ENCODE measurements at regions not wholly inside any gene's neighbourhood (a gene's known extent, or its start where the extent isn't known, plus 50 kb on each side); places are given as distances from the start of the nearest gene placed in this dataset.
"Not testable (repeated sequence)": the region's sequence is repeated elsewhere in the genome, so short reads cannot be mapped to it uniquely, and the experiment has no call there.

DNA sequence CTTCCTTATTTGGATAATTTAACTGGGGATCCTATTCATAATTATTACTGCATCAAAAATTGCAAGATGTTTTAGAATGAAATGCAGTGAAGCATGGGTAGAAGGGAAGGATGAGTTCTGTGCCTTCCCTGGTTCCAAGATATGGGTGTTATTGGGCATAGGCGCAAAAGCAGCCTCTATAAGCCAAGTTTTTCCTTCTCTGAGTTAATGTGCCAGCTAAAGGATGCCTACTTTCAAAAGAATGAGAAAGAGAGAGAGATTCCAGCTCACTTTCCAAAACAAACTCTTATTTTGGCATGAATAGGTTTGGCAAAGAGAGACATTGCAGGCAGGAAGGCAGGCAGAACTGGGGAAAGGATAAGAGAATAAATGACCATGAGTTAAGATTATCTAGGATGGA, 270.2 kb downstream of the TAFA4 start:
- Histone ChIP-seq H3K4ac (ENCODE audit: low read length) (no peak overlapping the region), H3K36me3 (replicated peaks in 1 of 2; ENCODE audit: control insufficient read depth in 2 of 2, insufficient read depth in 2 of 2, low read length in 2 of 2) (no peaks in the 10 kb centered on the region), H3K23ac (ENCODE audit: low read depth, low read length, poor library complexity) (no peak overlapping the region), H4K8ac (ENCODE audit: low read depth, low read length) (no peak overlapping the region), H2BK15ac (ENCODE audit: low read length) (no peak overlapping the region), H3K79me1 (ENCODE audit: low read depth, low read length) (no peaks in the 10 kb centered on the region), H3K4me1 (ENCODE audit: control insufficient read depth in 2 of 2, insufficient read depth in 1 of 2, low read depth in 1 of 2, low read length in 2 of 2) (peaks cover 0 to 2% of the 10 kb centered on the region in 2 donors), H3K27me3 (ENCODE audit: control insufficient read depth in 3 of 3, insufficient read depth in 3 of 3, low read depth in 1 of 3, low read length in 3 of 3) (no peaks in the 10 kb centered on the region), H3K27ac (replicated peaks; ENCODE audit: low read length) (no peak overlapping the region), H2BK120ac (ENCODE audit: low read depth, low read length) (no peak overlapping the region), H4K91ac (ENCODE audit: low read depth, low read length, poor library complexity) (no peak overlapping the region), H2AFZ (ENCODE audit: low read length) (no peak overlapping the region), H3K14ac (ENCODE audit: low read length) (no peak overlapping the region), H2AK5ac (ENCODE audit: low read depth, low read length) (no peak overlapping the region), H3K18ac (ENCODE audit: low read length) (no peak overlapping the region), H3K4me3 (ENCODE audit: low read length in 2 of 2) (no peak overlapping the region), H3K9ac (ENCODE audit: low read depth, low read length, poor library complexity) (no peak overlapping the region), H3K9me3 (replicated peaks in 1 of 2; ENCODE audit: control insufficient read depth in 2 of 2, insufficient read depth in 1 of 2, low read depth in 1 of 2, low read length in 2 of 2) (no peaks in the 10 kb centered on the region), H2BK12ac (ENCODE audit: low read length) (no peak overlapping the region), H2BK5ac (ENCODE audit: low read length) (no peak overlapping the region), H3K4me2 (ENCODE audit: insufficient read depth, low read length, poor library complexity, severe bottlenecking) (no peak overlapping the region)
- no peak for DNase-seq (ENCODE audit: low spot score)
- WGBS, 2 donors (ENCODE audit: extremely low coverage in 2 of 2, insufficient read length in 2 of 2, insufficient replicate concordance in 1 of 2): no CpG with 5 or more reads among the region's 1 CpG

DNA sequence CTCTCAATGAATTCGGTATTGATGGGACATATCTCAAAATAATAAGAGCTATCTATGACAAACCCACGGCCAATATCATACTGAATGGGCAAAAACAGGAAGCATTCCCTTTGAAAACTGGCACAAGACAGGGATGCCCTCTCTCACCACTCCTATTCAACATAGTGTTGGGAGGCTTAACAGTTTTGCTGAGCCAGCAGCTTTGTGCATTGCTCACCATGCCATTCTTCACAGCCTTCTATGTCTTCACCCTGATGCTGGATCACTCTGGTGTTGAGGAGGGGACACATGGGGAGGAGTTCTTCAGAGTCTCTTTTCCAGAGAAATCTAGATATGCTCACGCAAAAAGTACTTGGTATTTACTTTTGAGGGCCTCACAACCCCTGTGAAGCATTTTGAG, 281.7 kb downstream of the TAFA4 start:
- H3K36me3 ChIP-seq (replicated peaks in 1 of 2; ENCODE audit: control insufficient read depth in 2 of 2, insufficient read depth in 2 of 2, low read length in 2 of 2); H3K18ac ChIP-seq (ENCODE audit: low read length); H3K27ac ChIP-seq (replicated peaks; ENCODE audit: low read length); H4K91ac ChIP-seq (ENCODE audit: low read depth, low read length, poor library complexity); H3K23ac ChIP-seq (ENCODE audit: low read depth, low read length, poor library complexity); H3K4me1 ChIP-seq (ENCODE audit: control insufficient read depth in 2 of 2, insufficient read depth in 1 of 2, low read depth in 1 of 2, low read length in 2 of 2); H2BK12ac ChIP-seq (ENCODE audit: low read length); H2AFZ ChIP-seq (ENCODE audit: low read length); H3K9ac ChIP-seq (ENCODE audit: low read depth, low read length, poor library complexity); H3K4me2 ChIP-seq (ENCODE audit: insufficient read depth, low read length, poor library complexity, severe bottlenecking); DNase-seq (ENCODE audit: low spot score); H3K27me3 ChIP-seq (ENCODE audit: control insufficient read depth in 3 of 3, insufficient read depth in 3 of 3, low read depth in 1 of 3, low read length in 3 of 3); H3K14ac ChIP-seq (ENCODE audit: low read length); H3K4me3 ChIP-seq (ENCODE audit: low read length in 2 of 2); H3K79me1 ChIP-seq (ENCODE audit: low read depth, low read length); H2BK120ac ChIP-seq (ENCODE audit: low read depth, low read length); H3K9me3 ChIP-seq (replicated peaks in 1 of 2; ENCODE audit: control insufficient read depth in 2 of 2, insufficient read depth in 1 of 2, low read depth in 1 of 2, low read length in 2 of 2); H3K4ac ChIP-seq (ENCODE audit: low read length); H4K8ac ChIP-seq (ENCODE audit: low read depth, low read length); H2BK15ac ChIP-seq (ENCODE audit: low read length); H2AK5ac ChIP-seq (ENCODE audit: low read depth, low read length); H2BK5ac ChIP-seq (ENCODE audit: low read length): not testable (repeated sequence)
- WGBS, 2 donors (ENCODE audit: extremely low coverage in 2 of 2, insufficient read length in 2 of 2, insufficient replicate concordance in 1 of 2): no CpG with 5 or more reads among the region's 3 CpGs

DNA sequence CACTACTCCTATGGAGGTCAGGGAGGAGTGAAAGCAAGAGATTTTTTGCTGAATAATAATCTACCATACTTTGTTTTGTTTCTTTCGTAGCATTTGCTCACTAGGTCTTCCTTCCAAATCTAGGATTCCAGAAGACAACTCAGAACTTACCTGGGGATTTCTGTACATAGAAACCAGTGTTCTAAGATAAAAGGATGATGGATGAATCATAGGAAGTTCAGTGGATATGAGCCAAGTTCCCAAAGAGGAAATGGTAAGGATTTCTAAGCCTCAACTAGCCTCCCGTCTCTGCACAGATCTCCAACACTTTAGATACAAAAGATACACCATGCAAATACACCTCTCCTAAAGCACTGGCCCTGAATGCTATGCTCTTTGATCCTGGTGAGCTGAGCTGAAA, 283.9 kb downstream of the TAFA4 start:
- no peak overlapping the region for H3K9ac ChIP-seq (ENCODE audit: low read depth, low read length, poor library complexity)
- no peak overlapping the region for H3K4me3 ChIP-seq (ENCODE audit: low read length in 2 of 2)
- H2BK12ac ChIP-seq (ENCODE audit: low read length): no peak overlapping the region
- no peak overlapping the region for H4K8ac ChIP-seq (ENCODE audit: low read depth, low read length)
- no peak overlapping the region for H3K27ac ChIP-seq (replicated peaks; ENCODE audit: low read length)
- no peak overlapping the region for H3K23ac ChIP-seq (ENCODE audit: low read depth, low read length, poor library complexity)
- no peak overlapping the region for H3K18ac ChIP-seq (ENCODE audit: low read length)
- H2AFZ ChIP-seq (ENCODE audit: low read length): no peak overlapping the region
- H3K79me1 ChIP-seq (ENCODE audit: low read depth, low read length): no peaks in the 10 kb centered on the region
- no peaks in the 10 kb centered on the region for H3K4me1 ChIP-seq (ENCODE audit: control insufficient read depth in 2 of 2, insufficient read depth in 1 of 2, low read depth in 1 of 2, low read length in 2 of 2)
- H3K4me2 ChIP-seq (ENCODE audit: insufficient read depth, low read length, poor library complexity, severe bottlenecking): no peak overlapping the region
- no peak overlapping the region for H2AK5ac ChIP-seq (ENCODE audit: low read depth, low read length)
- H3K27me3 ChIP-seq (ENCODE audit: control insufficient read depth in 3 of 3, insufficient read depth in 3 of 3, low read depth in 1 of 3, low read length in 3 of 3): no peaks in the 10 kb centered on the region
- WGBS, 2 donors (ENCODE audit: extremely low coverage in 2 of 2, insufficient read length in 2 of 2, insufficient replicate concordance in 1 of 2): no CpG with 5 or more reads among the region's 2 CpGs
- no peaks in the 10 kb centered on the region for H3K9me3 ChIP-seq (replicated peaks in 1 of 2; ENCODE audit: control insufficient read depth in 2 of 2, insufficient read depth in 1 of 2, low read depth in 1 of 2, low read length in 2 of 2)
- H2BK15ac ChIP-seq (ENCODE audit: low read length): no peak overlapping the region
- no peak overlapping the region for H3K4ac ChIP-seq (ENCODE audit: low read length)
- no peak overlapping the region for H4K91ac ChIP-seq (ENCODE audit: low read depth, low read length, poor library complexity)
- no peak overlapping the region for H3K14ac ChIP-seq (ENCODE audit: low read length)
- DNase-seq (ENCODE audit: low spot score): no peak
- H2BK5ac ChIP-seq (ENCODE audit: low read length): no peak overlapping the region
- no peaks in the 10 kb centered on the region for H3K36me3 ChIP-seq (replicated peaks in 1 of 2; ENCODE audit: control insufficient read depth in 2 of 2, insufficient read depth in 2 of 2, low read length in 2 of 2)
- H2BK120ac ChIP-seq (ENCODE audit: low read depth, low read length): no peak overlapping the region

DNA sequence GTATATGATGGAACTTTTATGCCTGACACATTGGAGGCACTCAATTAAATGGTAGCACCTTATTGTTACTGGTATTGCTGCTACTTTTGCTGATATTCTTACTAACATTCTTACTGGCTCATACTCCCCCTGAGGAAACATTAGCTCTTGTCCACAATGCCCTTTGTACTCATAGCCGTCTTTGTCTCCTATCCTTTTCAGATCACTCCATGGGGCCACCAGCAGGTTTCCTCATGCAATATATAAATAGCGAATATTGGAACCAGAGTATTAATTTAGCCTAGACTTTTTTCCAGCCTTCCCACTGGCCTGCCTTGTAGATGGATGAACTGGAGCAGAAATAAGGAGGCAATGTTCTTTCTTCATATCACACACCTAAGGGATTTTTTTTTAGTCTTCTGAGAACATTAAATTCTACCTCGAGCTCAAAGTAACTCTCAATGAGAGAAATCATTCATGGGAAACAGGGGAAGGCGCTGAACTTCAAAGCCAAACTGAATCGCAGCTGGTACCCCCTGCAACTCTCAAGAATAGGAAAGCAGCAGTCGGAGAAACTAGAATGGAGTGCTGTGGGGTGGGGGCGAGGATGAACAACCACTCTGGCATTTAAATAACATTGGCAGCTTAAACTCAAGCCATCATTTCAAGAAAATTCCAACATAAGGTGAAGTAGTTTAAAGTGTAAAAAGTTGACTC, 300.3 kb downstream of the TAFA4 start:
- no CpG with 5 or more reads among the region's 7 CpGs for WGBS, 2 donors (ENCODE audit: extremely low coverage in 2 of 2, insufficient read length in 2 of 2, insufficient replicate concordance in 1 of 2)
- no peaks in the 10 kb centered on the region for H3K27me3 ChIP-seq (ENCODE audit: control insufficient read depth in 3 of 3, insufficient read depth in 3 of 3, low read depth in 1 of 3, low read length in 3 of 3)
- H2BK15ac ChIP-seq (ENCODE audit: low read length): no peak overlapping the region
- peaks cover 0 to 3% of the 10 kb centered on the region in 2 donors for H3K9me3 ChIP-seq (replicated peaks in 1 of 2; ENCODE audit: control insufficient read depth in 2 of 2, insufficient read depth in 1 of 2, low read depth in 1 of 2, low read length in 2 of 2)
- H3K4me1 ChIP-seq (ENCODE audit: control insufficient read depth in 2 of 2, insufficient read depth in 1 of 2, low read depth in 1 of 2, low read length in 2 of 2): peaks cover 4 to 5% of the 10 kb centered on the region in 2 donors
- H3K9ac ChIP-seq (ENCODE audit: low read depth, low read length, poor library complexity): no peak overlapping the region
- no peak overlapping the region for H2BK5ac ChIP-seq (ENCODE audit: low read length)
- no peak overlapping the region for H3K23ac ChIP-seq (ENCODE audit: low read depth, low read length, poor library complexity)
- H3K4me3 ChIP-seq (ENCODE audit: low read length in 2 of 2): no peak overlapping the region
- no peak overlapping the region for H2AK5ac ChIP-seq (ENCODE audit: low read depth, low read length)
- H4K8ac ChIP-seq (ENCODE audit: low read depth, low read length): no peak overlapping the region
- no peaks in the 10 kb centered on the region for H3K79me1 ChIP-seq (ENCODE audit: low read depth, low read length)
- no peak overlapping the region for H2BK120ac ChIP-seq (ENCODE audit: low read depth, low read length)
- no peak overlapping the region for H3K14ac ChIP-seq (ENCODE audit: low read length)
- DNase-seq (ENCODE audit: low spot score): peak; percentile 3
- H3K36me3 ChIP-seq (replicated peaks in 1 of 2; ENCODE audit: control insufficient read depth in 2 of 2, insufficient read depth in 2 of 2, low read length in 2 of 2): no peaks in the 10 kb centered on the region
- H2AFZ ChIP-seq (ENCODE audit: low read length): no peak overlapping the region
- no peak overlapping the region for H4K91ac ChIP-seq (ENCODE audit: low read depth, low read length, poor library complexity)
- H2BK12ac ChIP-seq (ENCODE audit: low read length): no peak overlapping the region
- no peak overlapping the region for H3K18ac ChIP-seq (ENCODE audit: low read length)
- no peak overlapping the region for H3K4me2 ChIP-seq (ENCODE audit: insufficient read depth, low read length, poor library complexity, severe bottlenecking)
- H3K27ac ChIP-seq (replicated peaks; ENCODE audit: low read length): no peak overlapping the region
- H3K4ac ChIP-seq (ENCODE audit: low read length): no peak overlapping the region

Data from neuronal stem cell (in vitro differentiated cells).